ENCODE measurements at regions not wholly inside any gene's neighbourhood (a gene's known extent, or its start where the extent isn't known, plus 50 kb on each side); places are given as distances from the start of the nearest gene placed in this dataset.

GRCh38 chr13:74816737-74817136, 665.2 kb downstream of the TBC1D4 start:
- no peak overlapping the region for H3K4me3 ChIP-seq (ENCODE audit: low read depth, low read length, poor library complexity, severe bottlenecking)
- H3K9me3 ChIP-seq (ENCODE audit: low read length): no peaks in the 10 kb centered on the region
- no peaks in the 10 kb centered on the region for H3K4me1 ChIP-seq (ENCODE audit: insufficient read depth, low read length, severe bottlenecking)
- no peaks in the 10 kb centered on the region for H4K20me1 ChIP-seq (ENCODE audit: insufficient read depth, low read length)
- no peaks in the 10 kb centered on the region for H3K79me2 ChIP-seq (ENCODE audit: insufficient read depth, low read length)
- no peak for TF ChIP-seq CTCF (IDR thresholded peaks at IDR 0.05; ENCODE audit: low read length)
- TF ChIP-seq EZH2 (IDR thresholded peaks at IDR 0.05; ENCODE audit: borderline replicate concordance, low read length): no peak
- no peaks in the 10 kb centered on the region for H3K9me2 ChIP-seq (ENCODE audit: low read depth, low read length)
- H3K4me2 ChIP-seq (ENCODE audit: low read length): no peak overlapping the region
- no peaks in the 10 kb centered on the region for H3F3A ChIP-seq (ENCODE audit: insufficient read depth, low read length)
- no peak overlapping the region for H2AFZ ChIP-seq (ENCODE audit: low read length)
- no peaks in the 10 kb centered on the region for H3K27me3 ChIP-seq (ENCODE audit: insufficient read depth, low read length)
- no peaks in the 10 kb centered on the region for H3K36me3 ChIP-seq (ENCODE audit: insufficient read depth, low read length)
- no peak overlapping the region for H3K27ac ChIP-seq (ENCODE audit: low read depth, low read length, poor library complexity, severe bottlenecking)
- H3K9ac ChIP-seq (ENCODE audit: low read length): no peak overlapping the region

DNA sequence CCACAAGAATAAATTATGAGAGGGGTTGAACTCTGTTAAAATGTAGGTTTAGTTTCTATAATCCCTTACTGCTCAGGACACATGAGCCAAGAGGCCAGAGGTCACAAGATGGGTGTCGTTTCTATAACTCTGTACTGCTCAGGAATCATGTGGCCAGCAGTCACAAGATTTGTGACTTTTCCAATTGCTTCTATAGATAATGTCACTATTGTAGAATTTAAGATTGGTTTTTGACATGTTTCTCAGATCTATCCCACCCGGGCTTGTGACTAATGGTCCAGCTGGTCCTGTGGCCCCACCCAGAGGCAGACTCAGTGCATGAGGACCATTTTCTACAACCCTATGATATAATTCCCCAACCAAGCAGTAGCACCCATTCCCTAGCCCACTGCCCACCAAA, 662.0 kb upstream of the KLF12 start:
- Histone ChIP-seq H3K4me3 (ENCODE audit: low read depth, low read length, poor library complexity, severe bottlenecking) (no peak overlapping the region), H3K27ac (ENCODE audit: low read depth, low read length, poor library complexity, severe bottlenecking) (no peak overlapping the region), H3K27me3 (ENCODE audit: insufficient read depth, low read length) (no peaks in the 10 kb centered on the region), H3K9me3 (ENCODE audit: low read length) (no peaks in the 10 kb centered on the region), H2AFZ (ENCODE audit: low read length) (no peak overlapping the region), H4K20me1 (ENCODE audit: insufficient read depth, low read length) (no peaks in the 10 kb centered on the region), H3K36me3 (ENCODE audit: insufficient read depth, low read length) (no peaks in the 10 kb centered on the region), H3K4me1 (ENCODE audit: insufficient read depth, low read length, severe bottlenecking) (no peaks in the 10 kb centered on the region), H3K79me2 (ENCODE audit: insufficient read depth, low read length) (no peaks in the 10 kb centered on the region), H3K9me2 (ENCODE audit: low read depth, low read length) (no peaks in the 10 kb centered on the region), H3K9ac (ENCODE audit: low read length) (no peak overlapping the region), H3K4me2 (ENCODE audit: low read length) (no peak overlapping the region), H3F3A (ENCODE audit: insufficient read depth, low read length) (no peaks in the 10 kb centered on the region)
- no peak for TF ChIP-seq EZH2 (IDR thresholded peaks at IDR 0.05; ENCODE audit: borderline replicate concordance, low read length)
- no peak for TF ChIP-seq CTCF (IDR thresholded peaks at IDR 0.05; ENCODE audit: low read length)

GRCh38 chr13:74795526-74795925, 661.3 kb upstream of the KLF12 start:
- Histone ChIP-seq H3K79me2 (ENCODE audit: insufficient read depth, low read length) (no peaks in the 10 kb centered on the region), H4K20me1 (ENCODE audit: insufficient read depth, low read length) (no peaks in the 10 kb centered on the region), H3F3A (ENCODE audit: insufficient read depth, low read length) (no peaks in the 10 kb centered on the region), H3K9ac (ENCODE audit: low read length) (no peak overlapping the region), H3K27me3 (ENCODE audit: insufficient read depth, low read length) (no peaks in the 10 kb centered on the region), H3K9me3 (ENCODE audit: low read length) (no peaks in the 10 kb centered on the region), H3K4me2 (ENCODE audit: low read length) (no peak overlapping the region), H3K27ac (ENCODE audit: low read depth, low read length, poor library complexity, severe bottlenecking) (no peak overlapping the region), H3K4me1 (ENCODE audit: insufficient read depth, low read length, severe bottlenecking) (no peaks in the 10 kb centered on the region), H3K9me2 (ENCODE audit: low read depth, low read length) (no peaks in the 10 kb centered on the region), H2AFZ (ENCODE audit: low read length) (no peak overlapping the region), H3K36me3 (ENCODE audit: insufficient read depth, low read length) (no peaks in the 10 kb centered on the region), H3K4me3 (ENCODE audit: low read depth, low read length, poor library complexity, severe bottlenecking) (no peak overlapping the region)
- TF ChIP-seq EZH2 (IDR thresholded peaks at IDR 0.05; ENCODE audit: borderline replicate concordance, low read length) (no peak), CTCF (IDR thresholded peaks at IDR 0.05; ENCODE audit: low read length) (no peak)

All from OCI-LY1 (cell line).